ENCODE measurements at regions not wholly inside any gene's neighbourhood (a gene's known extent, or its start where the extent isn't known, plus 50 kb on each side); places are given as distances from the start of the nearest gene placed in this dataset.

GRCh38 chrX:39425124-39425806 lies 624.0 kb downstream of the MID1IP1 start:
- TF ChIP-seq CTCF (IDR thresholded peaks at IDR 0.05) (no peak), POLR2A (IDR thresholded peaks at IDR 0.05) (no peak)

Data from thyroid gland (tissue), 4 donors.